RCC 7860 (cell line): ENCODE measurements at regions not wholly inside any gene's neighbourhood (a gene's known extent, or its start where the extent isn't known, plus 50 kb on each side); places are given as distances from the start of the nearest gene placed in this dataset.

Experiments
- DNase-seq: peaks from one replicate; pipeline ENCODE4 v3.0.0-alpha.2; 2015; ENCODE audit warnings: low spot score
- FAIRE-seq: peaks from 2 replicates; lab custom pipeline; 2012; peaks lifted over from hg19 to GRCh38; lab: Jason Lieb, UNC

GRCh38 chr7:45501791-45502190 lies 72.4 kb upstream of the ADCY1 start:
- DNase-seq (no peak), FAIRE-seq (no peak)

GRCh38 chr7:45506059-45506458 lies 68.1 kb upstream of the ADCY1 start:
- FAIRE-seq = no peak
- no peak for DNase-seq

GRCh38 chr7:45509222-45509621 lies 64.9 kb upstream of the ADCY1 start:
- FAIRE-seq = no peak
- DNase-seq = no peak

GRCh38 chr7:45511721-45512597 lies 62.2 kb upstream of the ADCY1 start:
- FAIRE-seq (no peak), DNase-seq (no peak)

- no peak for DNase-seq
- no peak for FAIRE-seq
Measured at GRCh38 chr7:45514944-45515343, 59.2 kb upstream of the ADCY1 start.

- FAIRE-seq (no peak), DNase-seq (no peak)
Measured at GRCh38 chr7:45515346-45515745, 58.8 kb upstream of the ADCY1 start.
